HepG2 (cell line): ENCODE measurements at regions not wholly inside any gene's neighbourhood (a gene's known extent, or its start where the extent isn't known, plus 50 kb on each side); places are given as distances from the start of the nearest gene placed in this dataset.

Experiments used
- IRF2 ChIP-seq: IDR thresholded peaks from 2 replicates; pipeline ENCODE4 v1.6.1; 2018; ENCODE audit warnings: missing genetic modification reagents, missing compliant biosample characterization
- JUN ChIP-seq: sonication (generic); formaldehyde crosslinking; IDR thresholded peaks from 2 replicates; pipeline ENCODE4 v1.4.0; 2020; ENCODE audit warnings: mild to moderate bottlenecking, missing genetic modification reagents
- MXI1 ChIP-seq: IDR thresholded peaks from 3 replicates; pipeline ENCODE4 v1.6.1; 2012; ENCODE audit warnings: low read depth, low read length, inconsistent platforms, borderline replicate concordance
- RXRA ChIP-seq: sonication (generic); formaldehyde crosslinking; IDR thresholded peaks from 2 replicates; pipeline ENCODE4 v1.5.1; 2020; ENCODE audit warnings: missing genetic modification reagents
- TF ChIP-seq, protein P1 (sequence below): sonication (generic); formaldehyde crosslinking; IDR thresholded peaks from 2 replicates; pipeline ENCODE4 v1.5.0; 2020; ENCODE audit warnings: missing genetic modification reagents
- TF ChIP-seq, protein P2 (sequence below): sonication (generic); formaldehyde crosslinking; IDR thresholded peaks from 2 replicates; pipeline ENCODE4 v1.5.0; 2020; ENCODE audit warnings: mild to moderate bottlenecking, missing genetic modification reagents, moderate library complexity

DNA sequence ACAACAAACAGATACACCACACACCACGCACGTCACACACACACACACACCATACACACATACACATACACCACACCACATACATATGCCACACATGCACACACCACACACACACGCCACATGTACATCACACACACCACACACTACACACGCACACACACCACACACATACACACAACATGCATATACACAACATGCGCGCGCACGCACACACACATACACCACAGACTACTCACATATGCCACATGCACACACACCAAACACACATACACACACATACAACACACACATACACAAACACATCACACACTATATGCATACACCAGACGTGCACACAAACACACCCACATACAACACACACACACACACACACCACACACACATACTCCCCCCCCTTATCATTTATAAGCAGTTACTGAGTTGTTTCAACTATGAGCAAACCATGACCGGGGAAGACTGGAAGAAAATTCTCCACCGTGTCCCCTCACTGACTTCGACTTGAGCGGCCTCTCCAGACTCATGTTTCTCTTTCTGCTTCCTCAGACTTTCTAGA, 126.7 kb upstream of the IQSEC1 start:
- TF ChIP-seq, protein P1, sequence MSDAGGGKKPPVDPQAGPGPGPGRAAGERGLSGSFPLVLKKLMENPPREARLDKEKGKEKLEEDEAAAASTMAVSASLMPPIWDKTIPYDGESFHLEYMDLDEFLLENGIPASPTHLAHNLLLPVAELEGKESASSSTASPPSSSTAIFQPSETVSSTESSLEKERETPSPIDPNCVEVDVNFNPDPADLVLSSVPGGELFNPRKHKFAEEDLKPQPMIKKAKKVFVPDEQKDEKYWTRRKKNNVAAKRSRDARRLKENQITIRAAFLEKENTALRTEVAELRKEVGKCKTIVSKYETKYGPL (CRISPR knock-in tag) = no peak
- no peak for TF ChIP-seq JUN
- TF ChIP-seq, protein P2, sequence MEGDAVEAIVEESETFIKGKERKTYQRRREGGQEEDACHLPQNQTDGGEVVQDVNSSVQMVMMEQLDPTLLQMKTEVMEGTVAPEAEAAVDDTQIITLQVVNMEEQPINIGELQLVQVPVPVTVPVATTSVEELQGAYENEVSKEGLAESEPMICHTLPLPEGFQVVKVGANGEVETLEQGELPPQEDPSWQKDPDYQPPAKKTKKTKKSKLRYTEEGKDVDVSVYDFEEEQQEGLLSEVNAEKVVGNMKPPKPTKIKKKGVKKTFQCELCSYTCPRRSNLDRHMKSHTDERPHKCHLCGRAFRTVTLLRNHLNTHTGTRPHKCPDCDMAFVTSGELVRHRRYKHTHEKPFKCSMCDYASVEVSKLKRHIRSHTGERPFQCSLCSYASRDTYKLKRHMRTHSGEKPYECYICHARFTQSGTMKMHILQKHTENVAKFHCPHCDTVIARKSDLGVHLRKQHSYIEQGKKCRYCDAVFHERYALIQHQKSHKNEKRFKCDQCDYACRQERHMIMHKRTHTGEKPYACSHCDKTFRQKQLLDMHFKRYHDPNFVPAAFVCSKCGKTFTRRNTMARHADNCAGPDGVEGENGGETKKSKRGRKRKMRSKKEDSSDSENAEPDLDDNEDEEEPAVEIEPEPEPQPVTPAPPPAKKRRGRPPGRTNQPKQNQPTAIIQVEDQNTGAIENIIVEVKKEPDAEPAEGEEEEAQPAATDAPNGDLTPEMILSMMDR (CRISPR knock-in tag) = no peak
- no peak for TF ChIP-seq MXI1
- no peak for TF ChIP-seq IRF2
- no peak for TF ChIP-seq RXRA (CRISPR knock-in tag)
